Parathyroid adenoma (tissue), 2 donors: ENCODE measurements at regions not wholly inside any gene's neighbourhood (a gene's known extent, or its start where the extent isn't known, plus 50 kb on each side); places are given as distances from the start of the nearest gene placed in this dataset.
"Not testable (repeated sequence)": the region's sequence is repeated elsewhere in the genome, so short reads cannot be mapped to it uniquely, and the experiment has no call there.

Experiments
- H2AFZ ChIP-seq: fragments of 300-600 bp; sonication (generic); one replicate; pipeline ENCODE4 v1.7.0; 2017; ENCODE audit warnings: antibody characterized with exemption, mild to moderate bottlenecking
- H3K27ac ChIP-seq: fragments of 300-600 bp; sonication (generic); one replicate; pipeline ENCODE4 v1.7.0; 2017
- H3K27me3 ChIP-seq: fragments of 300-600 bp; sonication (generic); one replicate; pipeline ENCODE4 v1.7.0; 2017; ENCODE audit warnings: low read length; ENCODE audit not compliant: control insufficient read depth, insufficient read depth
- H3K36me3 ChIP-seq: fragments of 300-600 bp; sonication (generic); one replicate; pipeline ENCODE4 v1.7.0; 2017; ENCODE audit warnings: low read length; ENCODE audit not compliant: control insufficient read depth, insufficient read depth
- H3K4me1 ChIP-seq: fragments of 300-600 bp; sonication (generic); one replicate; pipeline ENCODE4 v1.7.0; 2017; ENCODE audit warnings: control low read depth
- H3K4me2 ChIP-seq: fragments of 300-600 bp; sonication (generic); one replicate; pipeline ENCODE4 v1.7.0; 2017; ENCODE audit warnings: low read length
- H3K4me3 ChIP-seq: fragments of 300-600 bp; sonication (generic); one replicate; pipeline ENCODE4 v1.7.0; 2017; ENCODE audit warnings: low read depth, low read length
- H3K79me2 ChIP-seq: fragments of 300-600 bp; sonication (generic); one replicate; pipeline ENCODE4 v1.7.0; 2017; ENCODE audit warnings: control low read depth
- H3K9ac ChIP-seq: fragments of 300-600 bp; sonication (generic); one replicate; pipeline ENCODE4 v1.7.0; 2017; ENCODE audit warnings: mild to moderate bottlenecking
- H3K9me3 ChIP-seq: fragments of 300-600 bp; sonication (generic); one replicate; pipeline ENCODE4 v1.7.0; 2017; ENCODE audit warnings: low read length; ENCODE audit not compliant: control insufficient read depth
- CTCF ChIP-seq: fragments of 300-600 bp; sonication (generic); IDR thresholded peaks from one replicate; pipeline ENCODE4 v1.7.0; 2017; ENCODE audit warnings: antibody characterized with exemption, mild to moderate bottlenecking
- donor health status: primary hyperparathyroidism.

DNA sequence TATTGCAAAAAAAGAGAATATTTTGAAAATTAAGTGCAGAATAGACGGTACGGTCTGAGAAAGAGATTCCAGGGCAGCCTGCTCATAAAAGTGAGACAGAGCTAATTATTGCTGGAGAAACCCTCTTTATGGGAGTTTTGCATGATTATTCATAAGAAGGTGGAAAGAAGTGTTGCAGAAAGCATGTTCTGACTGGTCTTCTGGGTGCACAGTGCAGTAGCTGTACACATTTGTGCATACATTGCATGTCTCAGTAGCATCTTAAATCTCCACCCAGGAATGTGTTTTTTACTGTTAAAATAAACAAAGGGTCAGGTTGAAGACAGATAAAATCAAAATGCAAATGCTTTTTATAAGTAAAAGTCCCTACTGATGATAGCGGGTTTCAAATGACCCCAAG, 1813.6 kb upstream of the DEFB115 start:
- no peak overlapping the region for H3K4me2 ChIP-seq
- no peaks in the 10 kb centered on the region for H3K79me2 ChIP-seq
- H3K4me3 ChIP-seq = no peak overlapping the region
- no peaks in the 10 kb centered on the region for H3K9me3 ChIP-seq
- H3K36me3 ChIP-seq = no peaks in the 10 kb centered on the region
- no peak overlapping the region for H2AFZ ChIP-seq
- H3K27me3 ChIP-seq = no peaks in the 10 kb centered on the region
- no peak overlapping the region for H3K27ac ChIP-seq
- TF ChIP-seq CTCF = no peak
- no peak overlapping the region for H3K9ac ChIP-seq
- H3K4me1 ChIP-seq = no peaks in the 10 kb centered on the region

- not testable (repeated sequence) for H3K9ac ChIP-seq, H3K4me1 ChIP-seq, H3K27me3 ChIP-seq, H3K4me3 ChIP-seq, H3K9me3 ChIP-seq, H3K4me2 ChIP-seq, H3K36me3 ChIP-seq, H2AFZ ChIP-seq, H3K27ac ChIP-seq, H3K79me2 ChIP-seq
These were observed 1812.2 kb upstream of the DEFB115 start for GRCh38 chr20:29445050-29445907.

GRCh38 chr20:29447517-29448484, 1809.7 kb upstream of the DEFB115 start:
- not testable (repeated sequence) for H3K4me1 ChIP-seq, H3K9ac ChIP-seq, H3K9me3 ChIP-seq, H3K27ac ChIP-seq, H2AFZ ChIP-seq, H3K27me3 ChIP-seq, H3K4me3 ChIP-seq, H3K36me3 ChIP-seq, H3K79me2 ChIP-seq, H3K4me2 ChIP-seq

DNA sequence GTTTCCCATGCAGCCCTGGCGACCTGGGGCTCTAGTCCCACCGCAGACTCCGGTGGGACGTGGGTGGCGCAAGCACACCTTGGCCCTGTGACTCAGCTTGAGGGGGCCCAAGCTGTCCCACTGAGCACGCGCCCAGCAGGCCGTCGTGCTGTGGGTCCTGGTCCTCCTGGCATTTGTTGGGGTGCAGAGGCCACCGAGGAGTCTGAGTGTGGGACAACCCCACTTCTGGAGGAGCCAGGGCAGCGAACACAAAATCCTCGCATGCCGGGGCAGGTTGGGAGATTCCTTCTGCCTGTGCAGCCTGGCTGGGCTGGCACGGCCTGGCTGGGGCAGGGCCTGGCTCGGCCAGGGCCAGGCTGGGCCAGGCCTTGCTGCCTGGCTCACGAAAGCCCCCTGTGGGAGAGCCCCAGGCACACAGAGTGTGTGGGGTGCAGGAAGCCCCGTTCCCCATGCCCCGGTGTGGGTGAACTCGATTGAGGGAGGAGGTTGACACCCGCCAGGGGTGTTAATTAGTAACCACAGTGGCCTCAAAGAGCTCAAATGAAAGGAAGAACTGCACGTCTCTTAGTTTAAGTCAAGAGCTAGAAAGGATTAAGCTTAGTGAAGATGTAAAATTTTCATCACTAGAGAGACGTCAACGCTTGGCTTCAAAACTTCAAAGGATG, 1808.5 kb upstream of the DEFB115 start:
- Histone ChIP-seq H3K79me2 (no peaks in the 10 kb centered on the region), H3K36me3 (no peaks in the 10 kb centered on the region), H2AFZ (no peak overlapping the region), H3K27me3 (no peaks in the 10 kb centered on the region), H3K4me3 (no peak overlapping the region), H3K9me3 (no peaks in the 10 kb centered on the region), H3K9ac (no peak overlapping the region), H3K4me2 (no peak overlapping the region), H3K27ac (no peak overlapping the region), H3K4me1 (no peaks in the 10 kb centered on the region)
- no peak for TF ChIP-seq CTCF

DNA sequence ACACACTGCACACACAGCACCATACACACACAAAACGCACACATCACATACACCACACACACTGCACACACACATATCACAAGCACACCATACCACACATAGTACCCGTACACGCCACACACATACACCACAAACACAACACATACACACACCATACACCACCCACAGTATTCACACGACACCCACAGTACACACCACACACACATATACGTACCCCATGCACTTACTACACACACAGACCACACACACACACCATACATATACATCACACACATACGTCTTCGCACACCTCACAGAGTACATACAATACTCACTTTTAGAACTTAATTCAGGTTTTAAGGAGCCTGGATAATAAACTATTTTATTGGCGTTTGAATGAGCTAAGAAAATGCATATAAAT, 1805.3 kb upstream of the DEFB115 start:
- Histone ChIP-seq H3K4me2 (no peak overlapping the region), H2AFZ (no peak overlapping the region), H3K9ac (no peak overlapping the region), H3K4me3 (no peak overlapping the region), H3K9me3 (no peaks in the 10 kb centered on the region), H3K4me1 (no peaks in the 10 kb centered on the region), H3K27ac (no peak overlapping the region), H3K36me3 (no peaks in the 10 kb centered on the region), H3K79me2 (no peaks in the 10 kb centered on the region), H3K27me3 (no peaks in the 10 kb centered on the region)
- TF ChIP-seq CTCF = no peak

DNA sequence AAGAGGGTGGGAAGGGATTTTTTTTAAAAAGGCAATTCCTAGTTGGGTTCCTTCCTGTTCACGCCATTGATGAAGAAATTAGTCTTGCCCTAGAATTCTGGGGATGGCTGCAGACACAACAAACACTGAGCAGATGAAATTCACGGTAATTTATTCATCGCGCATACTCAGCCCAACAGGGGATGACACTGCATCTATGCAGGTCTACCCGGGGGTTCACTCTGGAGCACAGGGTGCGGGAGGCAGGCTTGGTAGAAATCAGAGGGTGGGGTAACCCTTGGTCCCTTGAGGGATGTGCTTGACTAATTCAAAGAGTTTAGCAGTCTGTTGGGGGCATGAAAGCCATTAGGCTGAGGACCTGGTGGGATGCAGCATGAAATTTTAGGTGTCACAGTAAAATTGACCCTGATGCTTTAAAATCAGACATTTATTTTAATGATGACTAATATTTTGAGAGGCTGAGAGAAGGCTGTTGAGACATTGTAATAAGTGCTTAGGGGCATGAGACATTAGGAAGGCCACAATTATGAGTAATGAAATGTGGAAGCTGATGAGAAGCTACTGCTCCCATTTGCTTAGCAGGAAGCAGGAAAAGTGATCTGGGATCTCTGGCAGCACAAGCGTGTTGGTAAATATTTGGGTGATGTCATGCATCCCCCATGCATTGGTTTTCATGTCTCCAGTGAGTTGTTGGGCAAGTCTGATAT, 1800.3 kb upstream of the DEFB115 start:
- not testable (repeated sequence) for H3K27ac ChIP-seq, H3K79me2 ChIP-seq, H3K9me3 ChIP-seq, H3K9ac ChIP-seq, H3K36me3 ChIP-seq, H3K4me1 ChIP-seq, H3K4me2 ChIP-seq, H2AFZ ChIP-seq, H3K27me3 ChIP-seq, H3K4me3 ChIP-seq
